ENCODE measurements at regions not wholly inside any gene's neighbourhood (a gene's known extent, or its start where the extent isn't known, plus 50 kb on each side); places are given as distances from the start of the nearest gene placed in this dataset.
"Not testable (repeated sequence)": the region's sequence is repeated elsewhere in the genome, so short reads cannot be mapped to it uniquely, and the experiment has no call there.

- 66 to 78% (median 74%) methylated on average over 13 of the region's 13 CpGs for WGBS, 3 donors
- no peak overlapping the region for H3K27ac ChIP-seq (ENCODE audit: low read depth, low read length)
Observed at GRCh38 chr2:8500124-8501054, 181.5 kb upstream of the ID2 start.

DNA sequence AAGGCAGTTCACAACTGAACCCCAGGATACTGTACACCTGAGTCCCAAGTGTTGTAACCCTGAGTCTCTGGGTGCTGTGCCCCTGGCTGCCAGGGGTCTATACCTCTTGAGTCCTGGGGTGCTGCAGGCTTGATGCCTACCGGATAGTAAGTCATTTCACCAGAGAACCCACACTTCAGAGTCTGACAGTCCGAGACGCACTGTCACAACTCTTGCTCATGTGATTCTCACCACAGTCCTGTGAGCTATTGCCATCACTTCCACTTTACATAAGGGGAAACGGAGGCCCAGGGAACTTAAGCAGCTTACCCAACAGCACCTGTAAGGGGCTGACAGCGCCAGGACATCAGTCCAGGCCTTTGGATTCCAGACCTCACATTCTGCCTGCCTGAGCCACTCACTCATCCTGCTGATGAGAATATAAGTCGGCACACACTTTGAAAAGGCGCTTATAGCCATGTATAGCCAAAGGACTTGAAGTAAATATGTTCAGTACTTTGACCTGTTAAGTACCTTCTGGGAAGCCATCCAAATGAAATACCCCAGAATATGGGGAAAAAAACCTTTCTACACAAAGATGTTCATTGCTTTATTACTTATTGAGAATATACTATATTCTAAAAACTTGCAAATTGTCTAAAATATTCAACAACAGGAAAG is 180.7 kb upstream of the ID2 start:
- H3K27ac ChIP-seq (ENCODE audit: low read depth, low read length), result no peak overlapping the region
- 61 to 92% (median 73%) methylated on average over 7 of the region's 7 CpGs for WGBS, 3 donors

DNA sequence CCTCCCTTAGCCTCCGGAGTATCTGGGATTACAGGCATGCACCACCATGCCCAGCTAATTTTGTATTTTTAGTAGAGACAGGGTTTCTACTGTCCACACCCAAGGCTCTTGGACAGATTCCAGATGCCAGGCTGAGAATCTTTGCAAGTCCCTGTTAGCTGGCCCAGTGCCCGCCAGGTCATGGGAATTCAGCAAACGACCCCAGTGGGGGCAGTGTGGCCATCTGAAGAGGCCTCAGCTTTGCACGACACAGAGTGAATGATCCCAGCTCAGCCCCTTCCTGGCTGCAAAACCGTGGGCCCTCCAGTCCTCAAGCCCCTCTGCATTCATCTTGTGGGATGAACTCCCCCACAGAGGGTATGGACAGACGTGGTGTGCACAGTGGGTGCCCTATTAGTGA is 179.5 kb upstream of the ID2 start:
- WGBS, 3 donors, result 76 to 79% (median 77%) methylated on average over 6 of the region's 6 CpGs

DNA sequence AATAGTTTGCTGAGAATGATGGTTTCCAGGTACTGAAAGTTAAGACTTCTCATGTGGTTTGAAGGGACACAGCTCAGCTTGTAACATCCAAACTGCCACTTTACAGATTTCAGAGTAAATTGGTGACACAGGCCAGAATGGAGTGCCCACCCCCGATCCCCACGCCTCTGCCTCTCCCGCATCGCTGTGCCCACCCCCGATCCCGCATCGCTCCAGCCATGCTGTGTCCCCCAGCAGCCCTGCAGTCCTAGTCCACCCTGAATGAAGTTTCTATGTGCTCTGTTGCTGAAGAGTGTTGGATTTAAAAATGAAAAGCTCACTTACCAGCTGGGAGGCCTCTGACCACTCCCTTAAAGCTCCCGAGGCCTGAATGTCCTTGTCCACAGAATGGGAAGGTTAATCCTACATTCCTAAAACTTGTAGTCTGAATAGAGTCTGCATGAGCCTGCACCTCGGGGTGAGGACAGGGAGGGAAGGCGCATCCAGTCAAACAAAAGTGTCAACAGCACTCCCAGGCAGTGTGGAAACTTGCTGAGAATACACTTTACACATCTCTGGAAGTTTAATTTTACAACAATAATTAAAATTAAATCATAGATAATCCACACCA is 176.4 kb upstream of the ID2 start:
- H3K27ac ChIP-seq (ENCODE audit: low read depth, low read length), result no peak overlapping the region
- 81 to 89% (median 88%) methylated on average over 10 of the region's 10 CpGs for WGBS, 3 donors

More for the DNA sequence above, 179.5 kb upstream of the ID2 start:
- no peak overlapping the region for H3K27ac ChIP-seq (ENCODE audit: low read depth, low read length)

DNA sequence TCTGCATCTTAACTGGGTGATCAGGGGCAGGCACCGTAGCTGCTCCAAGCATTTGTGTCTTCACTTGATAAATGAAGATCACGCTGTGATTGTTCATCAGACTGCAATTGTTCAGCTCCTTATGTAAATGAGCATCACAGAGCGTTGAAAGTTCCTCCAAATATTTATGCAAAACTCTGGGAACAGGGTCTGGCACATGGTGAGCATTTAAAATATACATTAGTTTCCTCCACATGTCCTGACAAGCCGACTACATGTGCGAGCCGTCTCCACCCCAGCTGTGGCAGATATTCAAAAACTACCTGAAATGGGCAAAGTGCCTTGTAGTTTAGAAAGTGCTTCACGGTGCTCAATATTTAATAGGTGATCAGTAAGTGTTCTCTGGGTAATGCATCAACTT is 175.1 kb upstream of the ID2 start:
- no peak overlapping the region for H3K27ac ChIP-seq (ENCODE audit: low read depth, low read length)
- 80 to 96% (median 92%) methylated on average over 7 of the region's 7 CpGs for WGBS, 3 donors

DNA sequence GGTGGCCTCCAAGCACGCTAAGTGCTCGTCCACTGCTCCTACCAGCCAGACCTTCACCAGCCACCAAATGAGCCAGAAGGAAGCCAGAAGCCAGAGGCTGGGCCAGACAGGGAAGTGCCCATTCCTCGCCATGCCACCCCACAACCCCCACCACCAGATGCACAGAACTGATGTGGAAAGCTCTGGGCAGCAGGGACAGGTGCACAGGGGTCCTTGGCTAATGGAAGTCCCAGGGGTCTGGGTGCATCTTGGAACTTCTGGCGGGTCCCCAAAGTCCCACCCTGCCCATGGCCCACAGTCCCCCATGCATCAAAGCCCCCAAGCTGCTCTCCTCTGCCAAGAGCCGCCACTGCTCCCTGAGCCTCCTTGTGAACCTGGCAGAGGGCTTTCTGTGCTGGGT is 173.1 kb upstream of the ID2 start:
- 72 to 95% (median 85%) methylated on average over 5 of the region's 5 CpGs for whole genome bisulfite sequencing, 3 donors
- H3K27ac ChIP-seq (ENCODE audit: low read depth, low read length), result no peak overlapping the region

- no peak overlapping the region for H3K27ac ChIP-seq (ENCODE audit: low read depth, low read length)
- WGBS, 3 donors, result 88 to 95% (median 93%) methylated on average over 2 of the region's 2 CpGs
Observed at GRCh38 chr2:8509621-8510020, 172.2 kb upstream of the ID2 start.

GRCh38 chr2:8510055-8510454 is 171.8 kb upstream of the ID2 start:
- 91 to 93% (median 92%) methylated on average over 4 of the region's 4 CpGs for WGBS, 3 donors
- not testable (repeated sequence) for H3K27ac ChIP-seq (ENCODE audit: low read depth, low read length)

- 70 to 88% (median 80%) methylated on average over 3 of the region's 3 CpGs for WGBS, 3 donors
- no peak overlapping the region for H3K27ac ChIP-seq (ENCODE audit: low read depth, low read length)
Observed at GRCh38 chr2:8510519-8510918, 171.3 kb upstream of the ID2 start.

DNA sequence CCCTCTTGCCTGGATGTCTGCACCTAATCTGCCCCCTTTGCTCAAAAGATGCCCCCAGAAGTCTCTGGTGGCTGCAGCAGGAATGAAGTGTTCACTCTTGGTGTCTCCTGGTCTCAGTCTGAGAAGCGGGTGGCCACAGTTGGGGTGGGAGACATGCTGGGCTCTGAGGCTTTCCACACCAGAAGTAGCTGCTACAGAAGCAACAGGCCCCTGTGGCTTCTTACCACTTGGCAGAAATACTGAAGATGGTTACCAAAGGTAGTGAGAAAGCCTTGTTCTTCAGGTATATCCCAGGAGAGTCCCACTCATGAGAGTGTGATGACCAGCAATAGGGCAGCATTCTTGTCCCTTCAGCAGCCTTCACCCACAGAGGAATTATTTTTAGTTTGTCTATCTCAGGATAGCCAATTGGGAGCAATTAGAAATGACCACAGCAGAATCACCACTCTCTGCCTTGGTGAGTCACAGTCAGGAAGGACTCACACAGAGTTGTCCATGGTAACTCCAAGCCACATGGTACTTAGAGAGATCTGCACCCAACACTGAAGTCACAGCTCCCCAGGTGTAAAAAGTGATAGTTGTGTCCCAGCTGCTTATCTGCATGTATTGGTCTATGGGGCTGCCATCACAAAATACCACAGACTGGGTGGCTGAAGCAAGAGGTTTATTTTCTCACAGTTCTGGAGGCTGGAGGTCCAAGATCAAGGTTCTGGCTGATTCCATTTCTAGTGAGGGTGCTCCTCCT is 169.8 kb upstream of the ID2 start:
- WGBS, 3 donors, result 100% methylated on average over 1 of the region's 1 CpG
- H3K27ac ChIP-seq (ENCODE audit: low read depth, low read length), result no peak overlapping the region

GRCh38 chr2:8513601-8514273 is 168.1 kb upstream of the ID2 start:
- H3K27ac ChIP-seq (ENCODE audit: low read depth, low read length), result no peak overlapping the region
- WGBS, 3 donors, result 96 to 98% (median 97%) methylated on average over 14 of the region's 14 CpGs

DNA sequence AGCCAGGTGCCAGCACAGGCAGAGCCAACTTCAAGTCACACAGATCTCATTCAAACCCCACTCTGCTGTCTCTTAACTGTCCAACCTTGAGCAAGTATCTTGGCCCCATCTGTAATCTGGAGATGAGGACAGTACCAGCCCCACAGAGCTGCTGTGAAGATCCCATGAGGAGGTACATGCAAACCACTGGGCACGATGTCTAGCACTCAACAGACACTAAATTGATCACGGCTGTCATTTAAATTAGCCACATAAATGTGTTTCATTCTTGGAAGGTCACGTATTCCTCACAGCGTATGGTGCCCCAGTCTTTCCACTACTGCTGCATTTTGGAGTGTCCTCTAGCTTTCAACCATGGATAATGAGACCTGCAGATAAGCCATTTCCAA is 167.6 kb upstream of the ID2 start:
- WGBS, 3 donors, result 94 to 97% (median 94%) methylated on average over 4 of the region's 4 CpGs

GRCh38 chr2:8514796-8515758 is 166.8 kb upstream of the ID2 start:
- 39 to 65% (median 51%) methylated on average over 14 of the region's 14 CpGs for WGBS, 3 donors
- no peak overlapping the region for H3K27ac ChIP-seq (ENCODE audit: low read depth, low read length)

More for the DNA sequence above, 167.6 kb upstream of the ID2 start:
- no peak overlapping the region for H3K27ac ChIP-seq (ENCODE audit: low read depth, low read length)

DNA sequence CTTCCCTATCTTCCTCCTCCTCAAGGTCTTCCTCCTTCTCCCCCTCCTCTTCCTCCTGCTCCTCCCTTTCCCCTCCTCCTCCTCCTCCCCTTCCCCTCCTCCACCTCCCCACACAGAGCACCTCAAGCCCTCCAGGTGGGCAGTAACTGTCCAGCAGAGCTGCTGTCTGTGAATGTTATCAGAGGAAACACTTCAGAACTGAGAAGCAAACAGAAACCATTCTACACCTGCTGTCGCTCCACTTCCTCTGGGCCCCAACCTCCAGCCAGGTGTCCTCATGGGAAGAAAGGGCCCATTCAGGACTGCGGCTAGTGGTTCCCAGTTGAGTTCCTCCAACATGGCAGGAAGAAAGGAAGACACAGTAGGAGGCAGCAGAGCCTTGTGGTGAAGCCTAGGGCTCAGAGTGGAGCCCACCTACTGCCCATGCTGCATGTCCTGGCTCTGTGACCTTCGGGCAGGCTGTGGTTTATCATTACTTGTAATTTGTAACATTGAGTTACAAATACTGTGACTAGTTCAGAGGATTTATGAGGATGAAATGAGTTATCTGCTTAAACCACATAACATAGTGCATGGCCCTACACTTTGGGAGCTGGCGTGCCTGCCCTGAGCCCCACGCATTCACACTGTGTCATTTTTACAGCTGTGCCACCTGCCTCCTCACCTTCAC is 165.9 kb upstream of the ID2 start:
- WGBS, 3 donors, result 77 to 83% (median 78%) methylated on average over 5 of the region's 5 CpGs
- no peak overlapping the region for H3K27ac ChIP-seq (ENCODE audit: low read depth, low read length)

DNA sequence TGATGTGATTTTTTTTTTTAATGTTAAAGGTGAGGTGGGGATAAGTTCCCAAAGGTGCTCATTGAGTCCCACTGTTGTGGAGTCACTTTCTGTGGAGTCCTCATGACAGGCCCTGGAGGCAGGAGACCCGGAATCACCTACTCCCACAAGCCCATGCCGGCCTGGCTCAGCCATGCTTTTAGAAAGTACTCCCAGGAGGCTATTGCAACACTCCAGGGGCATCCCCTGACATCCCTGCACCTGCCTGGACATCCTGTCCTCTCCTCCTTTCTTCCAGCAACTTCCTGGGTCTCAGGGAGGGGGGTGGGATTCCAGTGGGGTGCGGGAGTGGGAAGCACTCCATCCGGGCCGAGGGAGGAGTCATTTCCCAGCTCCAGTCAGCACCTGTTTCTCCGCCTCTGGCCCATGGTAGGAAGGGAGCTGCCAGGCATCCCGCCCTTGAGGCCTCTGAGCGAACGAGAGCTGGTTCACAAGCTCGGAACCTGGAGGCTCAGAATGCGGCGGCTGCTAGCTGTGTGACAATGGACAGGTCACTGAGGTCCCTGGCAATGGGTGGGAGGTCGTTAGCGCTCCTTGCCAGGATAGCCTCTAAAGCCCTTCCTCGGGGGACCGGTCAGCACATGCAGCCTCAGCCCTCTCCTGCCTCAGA is 163.9 kb upstream of the ID2 start:
- 88 to 93% (median 89%) methylated on average over 16 of the region's 16 CpGs for WGBS, 3 donors
- H3K27ac ChIP-seq (ENCODE audit: low read depth, low read length), result no peak overlapping the region

DNA sequence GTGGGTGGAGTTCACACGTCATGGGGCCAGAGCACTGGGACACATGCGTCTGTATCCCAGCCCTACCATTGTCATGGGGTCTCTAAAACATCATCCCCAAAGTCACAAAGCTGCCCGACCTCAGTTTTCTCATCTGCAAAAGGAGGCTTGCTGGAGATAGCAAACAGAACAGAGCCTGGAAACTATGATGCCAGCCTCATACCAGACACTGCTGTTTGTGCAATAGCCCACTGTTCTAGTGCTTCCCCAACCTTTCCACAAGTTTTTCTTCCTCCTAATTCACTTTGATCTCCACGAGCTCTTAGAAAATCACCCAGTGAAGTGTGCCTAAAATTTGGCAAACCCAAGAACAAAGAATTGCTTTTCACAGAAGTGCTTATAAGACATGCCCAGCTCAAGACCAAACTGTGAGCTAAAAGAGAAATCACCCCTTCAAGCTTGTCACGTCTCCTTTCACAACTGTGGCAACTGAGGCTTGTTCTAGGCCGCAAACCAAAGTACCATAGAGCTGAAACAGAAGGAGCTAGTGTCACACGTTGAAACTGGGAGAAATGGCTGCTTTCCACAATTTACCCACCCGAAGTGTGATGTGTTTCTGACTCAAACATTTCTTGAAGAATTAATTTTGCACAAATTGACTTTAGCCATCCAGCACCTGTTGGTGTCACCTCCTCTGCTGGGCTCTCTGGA is 162.7 kb upstream of the ID2 start:
- no peak overlapping the region for H3K27ac ChIP-seq (ENCODE audit: low read depth, low read length)
- 80 to 89% (median 81%) methylated on average over 8 of the region's 8 CpGs for WGBS, 3 donors

Measured in adipose tissue (tissue), 3 donors.